C4-2B (cell line): ENCODE measurements at regions not wholly inside any gene's neighbourhood (a gene's known extent, or its start where the extent isn't known, plus 50 kb on each side); places are given as distances from the start of the nearest gene placed in this dataset.

Experiments used
- H3K27ac ChIP-seq: fragments of 450-650 bp; 2 replicates; pipeline ENCODE4 v1.5.1; 2017
- CTCF ChIP-seq: fragments of 450-650 bp; conservative IDR thresholded peaks from 2 replicates; pipeline ENCODE4 v1.5.1; 2017; ENCODE audit warnings: mild to moderate bottlenecking
- ZFX ChIP-seq: fragments of 450-650 bp; IDR thresholded peaks from 2 replicates; pipeline ENCODE4 v1.6.1; 2017

GRCh38 chr1:217311766-217312165, 319.1 kb downstream of the GPATCH2 start:
- H3K27ac ChIP-seq: no peak overlapping the region
- TF ChIP-seq ZFX (no peak), CTCF (no peak; the same call in 1 of the 2 replicates)

GRCh38 chr1:217311269-217311668, 319.6 kb downstream of the GPATCH2 start:
- H3K27ac ChIP-seq: no peak overlapping the region
- TF ChIP-seq ZFX (no peak), CTCF (no peak)

GRCh38 chr1:217281332-217281731, 349.6 kb downstream of the GPATCH2 start:
- TF ChIP-seq CTCF: no peak
- TF ChIP-seq ZFX: no peak
- no peak overlapping the region for H3K27ac ChIP-seq

- TF ChIP-seq ZFX: no peak
- no peak for TF ChIP-seq CTCF
- no peak overlapping the region for H3K27ac ChIP-seq
Observed at GRCh38 chr1:217275655-217276398, 355.1 kb downstream of the GPATCH2 start.

- no peak for TF ChIP-seq CTCF
- TF ChIP-seq ZFX: no peak
- H3K27ac ChIP-seq: no peak overlapping the region
Observed at GRCh38 chr1:217274927-217275654, 355.8 kb downstream of the GPATCH2 start.

- TF ChIP-seq CTCF (no peak), ZFX (no peak)
- H3K27ac ChIP-seq: no peak overlapping the region
Observed at GRCh38 chr1:217274416-217274815, 356.5 kb downstream of the GPATCH2 start.

- H3K27ac ChIP-seq: no peak overlapping the region
- TF ChIP-seq CTCF: no peak
- no peak for TF ChIP-seq ZFX
Observed at GRCh38 chr1:217273866-217274265, 357.0 kb downstream of the GPATCH2 start.
